ENCODE measurements at regions not wholly inside any gene's neighbourhood (a gene's known extent, or its start where the extent isn't known, plus 50 kb on each side); places are given as distances from the start of the nearest gene placed in this dataset.

GRCh38 chr2:219772103-219772635 lies 144.7 kb downstream of the SLC4A3 start:
- no peak for DNase-seq

- no peak for DNase-seq
Observed at GRCh38 chr2:219772697-219773096, 145.3 kb downstream of the SLC4A3 start.

- no peak for DNase-seq
Observed at GRCh38 chr2:219775506-219775905, 148.1 kb downstream of the SLC4A3 start.

DNA sequence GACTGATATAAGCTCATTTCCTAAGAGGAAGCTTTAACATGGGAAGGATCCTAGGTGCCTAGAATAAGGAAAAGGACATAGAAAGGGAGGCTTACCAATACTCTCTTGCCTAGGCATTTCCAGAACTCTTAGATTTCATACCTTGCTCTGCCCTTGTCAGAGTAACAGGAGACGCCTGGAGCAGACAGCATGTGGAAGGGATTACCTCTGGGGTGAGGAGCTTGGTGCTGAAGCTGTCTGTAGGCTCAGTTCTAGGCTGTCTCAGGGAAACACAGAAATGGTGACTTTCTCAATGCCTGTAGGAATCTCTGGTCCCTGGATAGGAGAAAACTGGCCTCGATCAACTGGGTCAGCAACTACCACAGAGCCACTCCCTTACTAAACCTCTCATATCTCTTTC lies 150.0 kb downstream of the SLC4A3 start:
- no peak for DNase-seq

DNA sequence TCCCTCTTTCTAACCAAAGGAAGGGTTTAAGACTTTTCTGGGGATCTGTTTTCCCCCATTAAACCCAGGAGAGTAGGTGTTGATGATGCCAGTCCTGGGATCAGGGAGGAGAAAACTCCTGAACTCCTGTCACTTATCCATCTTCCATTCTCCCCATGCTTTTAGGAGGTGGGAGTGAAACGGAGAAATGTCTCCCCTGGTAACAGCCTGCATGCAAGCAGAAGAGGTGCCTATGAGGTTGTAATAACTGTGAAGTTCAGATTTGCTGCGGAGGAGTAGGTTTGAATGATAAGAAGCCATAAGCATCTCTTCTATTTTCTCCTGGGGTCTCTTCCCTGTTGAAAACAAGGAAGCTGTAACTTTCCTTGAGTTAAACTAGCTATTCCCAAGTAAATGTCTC lies 150.8 kb downstream of the SLC4A3 start:
- no peak for DNase-seq

- DNase-seq = no peak
Observed at GRCh38 chr2:219782737-219783348, 155.4 kb downstream of the SLC4A3 start.

DNA sequence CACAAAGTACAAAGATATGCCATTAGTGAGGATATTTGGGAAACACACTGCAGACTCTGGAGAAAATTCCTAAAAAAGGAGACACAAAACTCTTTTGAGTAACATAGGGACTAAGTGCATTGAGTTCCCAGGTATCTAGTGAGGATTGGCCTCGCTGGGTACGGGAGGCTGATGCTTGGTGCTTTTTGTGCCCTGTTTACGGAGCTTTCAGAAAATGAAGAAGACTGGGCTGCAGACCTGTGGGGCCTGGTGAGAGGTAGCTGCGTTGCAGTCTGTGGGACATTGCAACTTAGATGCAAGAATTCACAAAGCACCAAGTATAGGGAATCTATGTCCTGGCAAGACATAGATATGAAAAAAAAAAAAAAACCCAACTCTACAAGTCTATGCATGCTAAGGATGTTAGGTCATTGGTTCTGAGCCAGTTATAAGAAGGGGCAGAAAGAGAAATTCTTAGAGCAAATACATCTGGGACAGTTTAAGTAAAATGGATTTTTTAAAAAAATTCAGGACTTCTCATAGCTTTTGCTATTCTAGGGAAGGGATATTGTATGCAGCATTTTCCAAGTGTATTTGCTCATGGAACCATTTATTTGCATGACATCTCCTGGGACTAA lies 156.0 kb downstream of the SLC4A3 start:
- DNase-seq = no peak

- no peak for DNase-seq
Observed at GRCh38 chr2:219784178-219784577, 156.7 kb downstream of the SLC4A3 start.

DNA sequence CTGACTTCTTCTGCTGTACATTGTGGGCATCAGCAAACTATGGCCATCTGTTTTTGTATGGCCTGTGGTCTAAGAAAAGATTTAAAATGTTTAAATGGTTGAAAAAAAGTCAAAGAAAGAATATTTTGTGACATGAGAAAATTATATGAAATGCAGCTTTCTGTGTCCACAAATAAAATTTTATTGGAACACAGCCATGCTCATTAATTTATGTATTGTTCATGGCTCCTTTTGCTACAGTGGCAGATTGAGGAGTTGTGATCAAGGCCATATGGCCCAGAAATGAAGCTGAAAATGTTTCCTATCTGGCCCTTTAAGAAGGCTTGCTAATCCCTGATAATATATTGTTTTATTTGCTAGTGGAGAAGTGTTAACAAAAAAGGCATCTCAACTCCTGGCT lies 162.0 kb downstream of the SLC4A3 start:
- DNase-seq = no peak

DNA sequence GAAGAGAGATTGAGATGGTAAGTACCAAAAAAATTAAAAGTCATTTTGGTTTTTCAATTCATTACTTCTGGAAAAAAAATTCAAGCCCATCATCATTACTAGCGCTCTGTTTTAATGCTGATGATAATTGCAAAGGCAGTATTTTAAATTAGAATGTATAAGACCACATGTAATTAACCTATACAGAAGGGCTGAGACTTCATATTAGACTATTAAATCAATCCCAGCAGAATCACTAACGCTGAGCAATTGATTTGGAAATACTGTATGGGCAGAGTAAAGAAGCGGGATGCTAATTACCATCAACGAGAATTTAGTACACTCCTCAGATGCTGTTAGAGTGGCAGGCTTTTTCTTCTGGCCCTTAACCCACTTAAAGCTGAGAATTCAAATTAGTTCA lies 165.0 kb downstream of the SLC4A3 start:
- DNase-seq = no peak

GRCh38 chr2:219798430-219798829 lies 171.0 kb downstream of the SLC4A3 start:
- DNase-seq = no peak

DNA sequence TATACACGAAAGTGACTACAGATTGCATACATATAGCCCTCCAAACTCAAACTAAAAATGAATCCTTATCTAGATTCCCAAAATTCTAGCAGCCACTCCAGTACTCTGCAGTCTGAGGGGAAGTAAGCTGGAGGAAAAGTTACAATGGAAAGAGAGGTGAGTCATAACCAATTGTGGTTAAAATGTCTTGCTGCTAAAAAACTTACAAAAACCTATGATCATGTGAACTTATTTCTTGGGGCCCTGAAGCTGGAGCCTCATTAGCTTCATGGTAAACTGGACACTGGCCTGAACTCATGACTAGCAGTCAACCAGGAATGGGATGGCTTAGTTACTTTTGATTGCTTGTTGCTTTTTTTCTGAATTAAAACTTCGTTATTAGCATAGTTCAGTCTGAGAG lies 175.9 kb downstream of the SLC4A3 start:
- no peak for DNase-seq

- no peak for DNase-seq
Observed at GRCh38 chr2:219810895-219811294, 183.5 kb downstream of the SLC4A3 start.

DNA sequence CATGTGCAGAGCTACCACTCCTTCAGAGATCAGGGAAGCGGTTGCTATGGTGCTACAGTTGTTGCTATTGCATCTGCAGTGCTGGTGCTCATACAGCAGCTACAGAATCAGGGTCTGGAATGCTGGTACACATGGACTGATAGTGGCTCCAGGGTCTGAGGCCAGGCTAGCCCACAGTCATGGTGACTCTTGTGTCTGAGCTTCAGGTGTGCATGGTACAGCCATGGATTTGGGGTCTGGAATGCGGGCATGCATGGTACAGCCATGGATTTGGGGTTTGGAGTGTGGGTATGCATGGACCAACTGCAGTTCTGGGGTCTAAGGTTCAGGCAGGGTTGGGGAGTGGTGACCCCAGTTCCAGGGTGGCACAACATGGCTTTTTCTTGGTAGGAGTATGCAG lies 185.2 kb downstream of the SLC4A3 start:
- no peak for DNase-seq

DNA sequence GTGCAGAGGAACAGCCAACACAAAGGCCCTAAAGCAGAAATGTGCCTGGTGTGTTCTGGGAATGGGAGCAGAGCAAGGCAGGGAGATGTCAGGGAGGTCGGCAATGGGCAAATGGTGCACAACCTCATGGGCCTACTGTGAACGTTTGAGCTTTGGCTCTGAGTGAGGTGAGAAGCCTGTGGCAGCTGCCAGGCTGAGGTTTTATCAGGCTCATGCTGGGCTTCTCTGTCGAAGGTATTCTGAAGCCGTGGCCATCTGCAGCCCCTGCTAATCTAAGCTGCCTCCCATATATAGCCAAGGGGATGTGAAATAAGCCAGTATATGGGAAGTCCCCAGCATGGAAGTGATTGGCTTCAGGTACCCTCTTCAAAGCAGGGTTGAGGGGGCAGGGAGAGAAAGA lies 193.3 kb downstream of the SLC4A3 start:
- no peak for DNase-seq

GRCh38 chr2:219823574-219823973 lies 196.1 kb downstream of the SLC4A3 start:
- no peak for DNase-seq

DNA sequence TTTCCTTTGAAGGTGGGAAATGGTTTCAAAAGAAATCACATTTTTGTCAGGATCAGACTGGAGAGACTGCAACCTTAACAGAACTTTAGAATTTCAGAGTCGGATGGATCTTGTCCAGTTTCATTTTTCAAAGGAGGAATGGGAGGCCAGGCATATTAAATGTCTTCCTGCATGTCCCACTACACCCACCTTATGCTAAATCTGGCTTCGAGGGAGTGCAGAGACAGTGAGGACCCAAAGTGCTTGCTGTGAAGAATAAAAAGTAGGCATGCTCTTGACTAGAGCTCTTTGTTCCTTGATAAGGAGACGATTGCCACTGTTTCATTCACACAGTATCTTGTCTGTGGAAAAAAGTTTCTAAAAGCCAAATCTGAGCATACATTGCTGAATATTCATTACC lies 197.6 kb downstream of the SLC4A3 start:
- DNase-seq = no peak

DNA sequence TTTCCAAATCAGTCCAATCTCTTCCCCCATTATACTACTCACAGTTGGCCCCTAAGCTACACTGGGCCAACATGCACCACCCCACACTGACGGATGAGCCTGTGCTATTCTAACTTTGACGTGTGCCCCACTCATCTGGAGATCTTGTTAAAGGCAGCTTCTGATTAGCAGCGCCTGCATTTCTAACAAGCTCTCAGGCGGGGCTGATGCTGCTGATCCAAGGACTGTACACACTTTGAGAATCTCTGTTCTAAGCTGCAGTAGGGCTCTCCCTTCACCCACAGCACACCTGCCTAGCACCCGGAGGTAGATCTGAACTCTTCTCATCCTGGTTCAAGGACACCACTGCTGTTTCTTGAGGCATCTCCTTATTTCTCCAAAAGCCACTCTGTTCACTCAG lies 200.7 kb downstream of the SLC4A3 start:
- no peak for DNase-seq

DNA sequence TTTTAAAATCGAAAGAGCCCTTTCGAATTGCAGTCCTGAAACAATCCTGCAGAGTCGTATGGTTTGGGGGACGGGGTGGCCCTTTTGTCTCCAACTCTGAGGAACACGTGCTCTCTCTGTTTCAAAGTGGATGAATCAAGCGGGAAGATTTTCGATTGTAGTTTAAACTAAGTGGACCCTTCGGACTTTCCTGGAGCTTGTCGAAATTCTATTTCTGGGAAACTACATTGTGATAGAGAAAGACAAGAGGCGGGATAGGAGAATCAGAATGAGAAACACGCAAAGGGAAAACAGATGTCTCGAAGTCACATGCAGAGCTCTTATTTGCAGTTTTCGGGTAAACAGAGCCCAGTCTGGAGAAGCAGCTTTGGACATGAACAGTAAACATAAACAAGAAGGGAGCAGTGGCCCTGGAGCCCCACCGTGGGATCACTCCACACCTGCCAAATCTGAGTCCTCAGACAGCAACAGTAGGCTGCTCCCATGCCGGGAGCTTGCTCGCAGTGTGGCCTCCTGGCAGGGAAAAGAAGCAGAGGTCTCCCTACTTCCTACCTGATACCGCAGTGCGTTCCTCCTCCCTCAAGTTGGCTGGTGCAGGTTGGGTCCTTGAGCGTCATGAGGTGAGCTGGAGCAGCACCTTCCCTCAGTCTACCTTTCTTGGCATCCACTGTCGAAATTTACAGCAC lies 202.4 kb downstream of the SLC4A3 start:
- DNase-seq = no peak

DNA sequence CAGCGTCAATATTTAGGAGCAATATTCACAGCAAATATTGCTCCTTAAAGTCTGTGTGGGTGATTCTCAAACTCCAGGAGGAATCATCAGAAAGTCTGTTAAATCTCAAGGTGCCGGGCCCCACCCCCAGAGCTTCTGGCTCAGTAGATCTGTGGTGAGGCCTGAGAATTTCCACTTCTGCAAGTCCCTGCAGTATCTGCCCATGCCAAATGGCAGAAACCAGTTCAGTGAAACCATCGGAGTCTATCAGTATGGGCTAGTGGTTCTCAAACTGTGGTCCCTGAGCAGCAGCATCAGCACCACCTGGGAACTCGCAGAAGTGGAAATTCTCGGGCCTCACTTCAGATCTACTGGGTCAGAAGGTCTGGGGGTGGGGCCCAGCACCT lies 202.9 kb downstream of the SLC4A3 start:
- no peak for DNase-seq

DNA sequence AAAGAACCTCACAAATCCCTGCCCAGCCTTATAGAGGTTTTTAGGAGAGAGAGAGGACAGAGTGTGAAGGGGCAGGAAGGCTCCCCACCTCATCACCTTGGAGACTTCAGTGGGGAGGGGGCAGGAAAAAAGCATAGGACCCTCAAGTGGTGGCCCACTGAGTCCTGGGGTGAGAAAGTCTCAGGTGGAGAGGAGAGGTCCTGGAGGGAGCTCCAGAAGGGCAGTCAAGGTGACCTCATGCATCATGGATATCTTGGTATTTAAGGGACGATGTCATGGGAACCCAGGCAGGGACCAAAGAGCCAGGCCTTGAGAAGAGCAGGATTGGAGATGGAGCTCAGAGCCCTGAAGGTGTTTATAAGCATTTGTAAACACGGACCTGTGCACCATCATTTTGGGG lies 204.5 kb downstream of the SLC4A3 start:
- DNase-seq = no peak

DNA sequence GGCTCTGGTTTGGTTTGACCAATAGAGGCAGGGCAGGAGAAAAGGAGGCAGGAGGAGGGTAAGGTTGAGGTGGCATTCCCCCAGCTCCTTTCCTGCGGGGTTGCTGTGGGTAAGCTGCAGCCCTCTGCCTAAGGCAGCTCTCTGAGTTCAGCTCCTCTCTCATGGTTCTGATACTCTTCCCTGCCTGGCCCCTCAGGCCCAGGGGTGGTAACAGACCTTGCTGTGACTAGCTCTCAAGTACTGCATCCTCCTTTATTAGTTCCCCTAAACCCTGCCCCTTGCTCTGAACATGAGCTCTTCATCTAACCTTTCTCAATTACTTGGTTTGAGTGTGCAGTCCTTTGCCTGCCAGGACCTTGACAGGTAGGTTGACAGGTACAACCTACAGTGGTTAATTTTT lies 205.5 kb downstream of the SLC4A3 start:
- no peak for DNase-seq

DNA sequence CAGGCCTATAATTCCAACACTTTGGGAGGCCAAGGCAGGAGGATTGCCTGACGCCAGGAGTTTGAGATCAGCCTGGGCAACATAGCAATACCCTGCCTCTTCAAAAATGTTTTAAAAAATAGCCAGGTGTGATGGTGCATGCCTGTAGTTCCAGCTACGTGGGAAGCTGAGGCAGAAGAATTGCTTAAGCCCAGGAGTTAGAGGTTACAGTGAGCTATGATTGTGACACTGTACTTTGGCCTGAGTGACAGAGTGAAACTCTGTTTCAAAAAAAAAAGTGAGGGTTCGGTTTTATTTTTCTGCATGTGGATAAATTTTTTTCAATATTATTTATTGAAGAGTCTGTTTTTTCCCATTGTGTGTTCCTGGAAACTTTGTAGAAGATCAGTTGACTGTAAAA lies 208.1 kb downstream of the SLC4A3 start:
- no peak for DNase-seq

DNA sequence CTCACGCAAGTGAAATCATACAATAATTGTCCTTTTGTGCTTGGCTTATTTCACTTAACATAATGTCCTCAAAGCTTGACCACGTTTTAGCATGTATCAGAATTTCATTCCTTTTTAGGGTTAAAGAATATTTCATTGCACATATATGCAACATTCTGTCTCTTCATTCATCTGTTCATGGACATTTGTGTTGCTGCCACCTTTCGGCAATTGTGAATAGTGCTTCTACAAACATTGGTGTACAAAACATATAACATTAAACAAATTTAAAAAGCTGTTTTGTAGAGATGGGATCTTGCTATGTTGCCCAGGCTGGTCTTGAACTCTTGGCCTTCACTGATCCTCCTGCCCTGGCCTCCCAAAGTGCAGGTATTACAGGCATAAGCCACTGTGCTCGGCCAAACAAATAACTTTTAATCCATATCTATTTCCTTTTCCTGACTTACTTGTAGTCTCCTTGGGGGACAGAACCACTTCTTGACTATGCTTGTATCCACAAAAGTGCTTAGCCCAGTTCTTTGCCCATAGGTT lies 209.3 kb downstream of the SLC4A3 start:
- DNase-seq = no peak

Data from stimulated activated CD4-positive, alpha-beta T cell treated with anti-CD3 and anti-CD28 coated beads, Interleukin-12 subunit alpha, Interleukin-12 subunit beta, amount 100 ng/mL, for 4 hours (primary cell).